ENCODE measurements at regions not wholly inside any gene's neighbourhood (a gene's known extent, or its start where the extent isn't known, plus 50 kb on each side); places are given as distances from the start of the nearest gene placed in this dataset.

- Histone ChIP-seq H3K9me3 (ENCODE audit: control insufficient read depth in 4 of 4, insufficient read depth in 3 of 4, low read length in 3 of 4) (no peaks in the 10 kb centered on the region), H3K27me3 (ENCODE audit: control insufficient read depth in 3 of 3, insufficient read depth in 3 of 3, low read length in 2 of 3) (no peaks in the 10 kb centered on the region), H3K36me3 (ENCODE audit: control insufficient read depth in 4 of 4, insufficient read depth in 4 of 4, low read length in 4 of 4) (no peaks in the 10 kb centered on the region), H3K4me1 (ENCODE audit: control insufficient read depth in 5 of 5, insufficient read depth in 5 of 5, low read length in 5 of 5) (no peaks in the 10 kb centered on the region), H3K27ac (ENCODE audit: low read depth in 1 of 2, low read length in 1 of 2) (no peak overlapping the region), H3K4me3 (no peak overlapping the region), H3K9ac (ENCODE audit: insufficient read depth in 1 of 2, low read length in 2 of 2) (no peak overlapping the region)
- TF ChIP-seq CTCF (IDR thresholded peaks at IDR 0.05; ENCODE audit: control extremely low read depth, extremely low read depth): no peak
- DNase-seq (no peak), ATAC-seq (ENCODE audit: insufficient read depth, low FRiP score) (no peak)
- 85 to 87% methylated on average over 4 of the region's 4 CpGs for WGBS, 2 donors
Observed at GRCh38 chr13:93144031-93144430, 82.6 kb upstream of the GPC6 start.

GRCh38 chr13:93145199-93145598, 81.4 kb upstream of the GPC6 start:
- TF ChIP-seq CTCF (IDR thresholded peaks at IDR 0.05; ENCODE audit: control extremely low read depth, extremely low read depth): no peak
- no peaks in the 10 kb centered on the region for H3K27me3 ChIP-seq (ENCODE audit: control insufficient read depth in 3 of 3, insufficient read depth in 3 of 3, low read length in 2 of 3)
- no peak overlapping the region for H3K9ac ChIP-seq (ENCODE audit: insufficient read depth in 1 of 2, low read length in 2 of 2)
- WGBS, 2 donors: 76 to 79% methylated on average over 2 of the region's 2 CpGs
- H3K4me3 ChIP-seq: no peak overlapping the region
- H3K36me3 ChIP-seq (ENCODE audit: control insufficient read depth in 4 of 4, insufficient read depth in 4 of 4, low read length in 4 of 4): no peaks in the 10 kb centered on the region
- H3K27ac ChIP-seq (ENCODE audit: low read depth in 1 of 2, low read length in 1 of 2): no peak overlapping the region
- no peaks in the 10 kb centered on the region for H3K4me1 ChIP-seq (ENCODE audit: control insufficient read depth in 5 of 5, insufficient read depth in 5 of 5, low read length in 5 of 5)
- DNase-seq (no peak), ATAC-seq (ENCODE audit: insufficient read depth, low FRiP score) (no peak)
- H3K9me3 ChIP-seq (ENCODE audit: control insufficient read depth in 4 of 4, insufficient read depth in 3 of 4, low read length in 3 of 4): no peaks in the 10 kb centered on the region

- no peak for DNase-seq
- WGBS, 2 donors: 58 to 83% methylated on average over 4 of the region's 4 CpGs
- Histone ChIP-seq H3K4me1 (ENCODE audit: control insufficient read depth in 5 of 5, insufficient read depth in 5 of 5, low read length in 5 of 5) (no peaks in the 10 kb centered on the region), H3K27me3 (ENCODE audit: control insufficient read depth in 3 of 3, insufficient read depth in 3 of 3, low read length in 2 of 3) (no peaks in the 10 kb centered on the region), H3K9me3 (ENCODE audit: control insufficient read depth in 4 of 4, insufficient read depth in 3 of 4, low read length in 3 of 4) (no peaks in the 10 kb centered on the region), H3K4me3 (no peak overlapping the region), H3K36me3 (ENCODE audit: control insufficient read depth in 4 of 4, insufficient read depth in 4 of 4, low read length in 4 of 4) (no peaks in the 10 kb centered on the region), H3K9ac (ENCODE audit: insufficient read depth in 1 of 2, low read length in 2 of 2) (no peak overlapping the region), H3K27ac (ENCODE audit: low read depth in 1 of 2, low read length in 1 of 2) (no peak overlapping the region)
- no peak for TF ChIP-seq CTCF (IDR thresholded peaks at IDR 0.05; ENCODE audit: control extremely low read depth, extremely low read depth)
- no peak for ATAC-seq (ENCODE audit: insufficient read depth, low FRiP score)
Observed at GRCh38 chr13:93146584-93147297, 79.9 kb upstream of the GPC6 start.

- TF ChIP-seq CTCF (IDR thresholded peaks at IDR 0.05; ENCODE audit: control extremely low read depth, extremely low read depth): no peak
- Histone ChIP-seq H3K36me3 (ENCODE audit: control insufficient read depth in 4 of 4, insufficient read depth in 4 of 4, low read length in 4 of 4) (no peaks in the 10 kb centered on the region), H3K4me3 (no peak overlapping the region), H3K27me3 (ENCODE audit: control insufficient read depth in 3 of 3, insufficient read depth in 3 of 3, low read length in 2 of 3) (no peaks in the 10 kb centered on the region), H3K9me3 (ENCODE audit: control insufficient read depth in 4 of 4, insufficient read depth in 3 of 4, low read length in 3 of 4) (no peaks in the 10 kb centered on the region), H3K9ac (ENCODE audit: insufficient read depth in 1 of 2, low read length in 2 of 2) (no peak overlapping the region), H3K4me1 (ENCODE audit: control insufficient read depth in 5 of 5, insufficient read depth in 5 of 5, low read length in 5 of 5) (no peaks in the 10 kb centered on the region), H3K27ac (ENCODE audit: low read depth in 1 of 2, low read length in 1 of 2) (no peak overlapping the region)
- 60 to 87% methylated on average over 1 of the region's 1 CpG for WGBS, 2 donors
- no peak for DNase-seq
- no peak for ATAC-seq (ENCODE audit: insufficient read depth, low FRiP score)
Observed at GRCh38 chr13:93147298-93147645, 79.3 kb upstream of the GPC6 start.
